ENCODE measurements at regions not wholly inside any gene's neighbourhood (a gene's known extent, or its start where the extent isn't known, plus 50 kb on each side); places are given as distances from the start of the nearest gene placed in this dataset.
A peak's percentile ranks its signal among the peaks of the same experiment; 100 is the strongest.

GRCh38 chr3:25863416-25863959 lies 73.6 kb downstream of the OXSM start:
- 0% methylated on average over 3 of the region's 3 CpGs for WGBS (ENCODE audit: insufficient coverage, low coverage, missing lambda C conversion rate)
- no peak overlapping the region for H3K9ac ChIP-seq (ENCODE audit: insufficient read depth in 1 of 2, low read depth in 2 of 2, low read length in 2 of 2)
- H3K9me3 ChIP-seq (replicated peaks; ENCODE audit: control insufficient read depth, insufficient read depth, low read depth, low read length): no peaks in the 10 kb centered on the region
- no peaks in the 10 kb centered on the region for H3K79me2 ChIP-seq (ENCODE audit: control insufficient read depth, insufficient read depth, low read length)
- H3K36me3 ChIP-seq (ENCODE audit: control insufficient read depth, insufficient read depth, low read length): no peaks in the 10 kb centered on the region
- BruUV-seq (replicated peaks): no TSS peak
- in situ Hi-C loops (cut with MboI): no loop called here
- FAIRE-seq (no peak), DNase-seq (ENCODE audit: extremely low read depth in 1 of 4, low spot score in 3 of 4) (no peak), ATAC-seq (peak; percentile 75)
- H4K20me1 ChIP-seq (replicated peaks; ENCODE audit: control insufficient read depth, insufficient read depth, low read length): no peaks in the 10 kb centered on the region
- no peak overlapping the region for H3K27ac ChIP-seq (ENCODE audit: extremely low read depth, low read depth, low read length)
- H3K4me2 ChIP-seq (ENCODE audit: insufficient read depth, low read length): no peak overlapping the region
- H3K4me1 ChIP-seq (replicated peaks in 1 of 2; ENCODE audit: control insufficient read depth in 2 of 2, insufficient read depth in 2 of 2, low read length in 2 of 2): no peaks in the 10 kb centered on the region
- CTCF ChIA-PET (ENCODE audit: low intra/inter-chr PET ratio): no interaction called here
- H3K27me3 ChIP-seq (ENCODE audit: control insufficient read depth in 2 of 2, insufficient read depth in 2 of 2, low read length in 2 of 2): no peaks in the 10 kb centered on the region
- POLR2A ChIA-PET: no interaction called here
- no peaks in the 10 kb centered on the region for H3K9me1 ChIP-seq (ENCODE audit: control insufficient read depth, insufficient read depth, low read length)
- H3K4me3 ChIP-seq: no peak overlapping the region
- H2AFZ ChIP-seq (ENCODE audit: low read depth, low read length): no peak overlapping the region
- intact Hi-C loops (cut with micrococcal nuclease): no loop called here
- peak in 1 of 3 experiments; percentile 19; a peak in 1 of 6 replicates for TF ChIP-seq CTCF (IDR thresholded peaks at IDR 0.05 in 2 of 3, conservative IDR thresholded peaks at IDR 0.05 in 1 of 3; ENCODE audit: insufficient read depth in 2 of 3, low read depth in 1 of 3, low read length in 3 of 3)
- no peak for TF ChIP-seq ATF1 (CRISPR knock-in tag; IDR thresholded peaks at IDR 0.05)
- TF ChIP-seq ATF1 (tag; IDR thresholded peaks at IDR 0.05): no peak

GRCh38 chr3:25870452-25870851 lies 80.6 kb downstream of the OXSM start:
- peak; percentile 91 for TF ChIP-seq ZNF41 (CRISPR knock-in tag; conservative IDR thresholded peaks at IDR 0.05)
- no peak for TF ChIP-seq ZNF133 (CRISPR knock-in tag; IDR thresholded peaks at IDR 0.05)
- Histone ChIP-seq H3K4me1 (replicated peaks in 1 of 2; ENCODE audit: control insufficient read depth in 2 of 2, insufficient read depth in 2 of 2, low read length in 2 of 2) (no peaks in the 10 kb centered on the region), H3K4me2 (ENCODE audit: insufficient read depth, low read length) (no peak overlapping the region), H3K9me1 (ENCODE audit: control insufficient read depth, insufficient read depth, low read length) (no peaks in the 10 kb centered on the region), H3K27me3 (ENCODE audit: control insufficient read depth in 2 of 2, insufficient read depth in 2 of 2, low read length in 2 of 2) (no peaks in the 10 kb centered on the region), H3K79me2 (ENCODE audit: control insufficient read depth, insufficient read depth, low read length) (no peaks in the 10 kb centered on the region), H3K9ac (ENCODE audit: insufficient read depth in 1 of 2, low read depth in 2 of 2, low read length in 2 of 2) (no peak overlapping the region), H3K27ac (ENCODE audit: extremely low read depth, low read depth, low read length) (no peak overlapping the region), H3K36me3 (ENCODE audit: control insufficient read depth, insufficient read depth, low read length) (no peaks in the 10 kb centered on the region), H2AFZ (ENCODE audit: low read depth, low read length) (no peak overlapping the region), H3K4me3 (no peak overlapping the region), H3K9me3 (replicated peaks; ENCODE audit: control insufficient read depth, insufficient read depth, low read depth, low read length) (no peaks in the 10 kb centered on the region), H4K20me1 (replicated peaks; ENCODE audit: control insufficient read depth, insufficient read depth, low read length) (no peaks in the 10 kb centered on the region)
- ATAC-seq (no peak), FAIRE-seq (no peak), DNase-seq (ENCODE audit: extremely low read depth in 1 of 4, low spot score in 3 of 4) (no peak)
- CTCF ChIA-PET (ENCODE audit: low intra/inter-chr PET ratio): no interaction called here
- POLR2A ChIA-PET: no interaction called here
- in situ Hi-C loops (cut with MboI) (no loop called here), intact Hi-C loops (cut with micrococcal nuclease) (no loop called here)
- no TSS peak for BruUV-seq (replicated peaks)

All from K562 (cell line).